ENCODE measurements at regions not wholly inside any gene's neighbourhood (a gene's known extent, or its start where the extent isn't known, plus 50 kb on each side); places are given as distances from the start of the nearest gene placed in this dataset.
"Not testable (repeated sequence)": the region's sequence is repeated elsewhere in the genome, so short reads cannot be mapped to it uniquely, and the experiment has no call there.

GRCh38 chr7:155384751-155385150 lies 73.2 kb upstream of the EN2 start:
- ATAC-seq (no peak), DNase-seq (no peak)
- ChIA-PET POLR2A (no interaction called here), CTCF (no interaction called here)
- Mint-ChIP-seq H3K4me1 (ENCODE audit: low read depth) (peaks cover 14% of the 10 kb centered on the region), H3K27ac (no peak overlapping the region), H3K27me3 (peaks cover 60% of the 10 kb centered on the region), H3K9me3 (no peaks in the 10 kb centered on the region), H3K4me3 (no peak overlapping the region), H3K36me3 (ENCODE audit: low read depth) (no peaks in the 10 kb centered on the region)
- TF ChIP-seq, protein P1, sequence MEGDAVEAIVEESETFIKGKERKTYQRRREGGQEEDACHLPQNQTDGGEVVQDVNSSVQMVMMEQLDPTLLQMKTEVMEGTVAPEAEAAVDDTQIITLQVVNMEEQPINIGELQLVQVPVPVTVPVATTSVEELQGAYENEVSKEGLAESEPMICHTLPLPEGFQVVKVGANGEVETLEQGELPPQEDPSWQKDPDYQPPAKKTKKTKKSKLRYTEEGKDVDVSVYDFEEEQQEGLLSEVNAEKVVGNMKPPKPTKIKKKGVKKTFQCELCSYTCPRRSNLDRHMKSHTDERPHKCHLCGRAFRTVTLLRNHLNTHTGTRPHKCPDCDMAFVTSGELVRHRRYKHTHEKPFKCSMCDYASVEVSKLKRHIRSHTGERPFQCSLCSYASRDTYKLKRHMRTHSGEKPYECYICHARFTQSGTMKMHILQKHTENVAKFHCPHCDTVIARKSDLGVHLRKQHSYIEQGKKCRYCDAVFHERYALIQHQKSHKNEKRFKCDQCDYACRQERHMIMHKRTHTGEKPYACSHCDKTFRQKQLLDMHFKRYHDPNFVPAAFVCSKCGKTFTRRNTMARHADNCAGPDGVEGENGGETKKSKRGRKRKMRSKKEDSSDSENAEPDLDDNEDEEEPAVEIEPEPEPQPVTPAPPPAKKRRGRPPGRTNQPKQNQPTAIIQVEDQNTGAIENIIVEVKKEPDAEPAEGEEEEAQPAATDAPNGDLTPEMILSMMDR (IDR thresholded peaks at IDR 0.05): no peak
- intact Hi-C loops (cut with micrococcal nuclease): loop anchor here (10.0 kb wide), 1 partner anchor 150 kb away; no protein-coding TSS in a partner anchor

DNA sequence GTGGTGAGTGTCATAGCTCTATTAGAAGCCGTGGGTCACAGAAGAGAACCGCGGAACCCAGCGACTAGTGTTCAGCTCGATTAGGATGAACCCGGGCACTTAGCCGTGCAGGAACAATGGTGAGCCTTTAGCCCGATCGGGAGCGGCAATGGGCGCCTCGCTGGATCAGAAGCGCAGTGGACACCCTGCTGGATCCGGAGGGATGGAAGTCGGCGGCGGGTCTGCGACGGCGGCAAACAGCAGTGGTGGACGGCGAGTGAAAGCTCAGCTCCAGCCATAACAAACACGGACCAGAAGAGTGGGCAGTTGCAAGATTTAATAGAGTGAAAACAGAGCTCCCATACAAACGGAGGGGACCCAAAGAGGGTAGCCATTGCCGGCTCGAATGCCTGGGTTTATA lies 72.7 kb upstream of the EN2 start:
- H3K4me1 Mint-ChIP-seq (ENCODE audit: low read depth): peaks cover 12% of the 10 kb centered on the region
- DNase-seq; H3K4me3 Mint-ChIP-seq; H3K36me3 Mint-ChIP-seq (ENCODE audit: low read depth); CTCF ChIA-PET; H3K9me3 Mint-ChIP-seq; ATAC-seq; H3K27ac Mint-ChIP-seq; POLR2A ChIA-PET: not testable (repeated sequence)
- peaks cover 56% of the 10 kb centered on the region for H3K27me3 Mint-ChIP-seq
- intact Hi-C loops (cut with micrococcal nuclease): loop anchor here (10.0 kb wide), 1 partner anchor 150 kb away; no protein-coding TSS in a partner anchor

DNA sequence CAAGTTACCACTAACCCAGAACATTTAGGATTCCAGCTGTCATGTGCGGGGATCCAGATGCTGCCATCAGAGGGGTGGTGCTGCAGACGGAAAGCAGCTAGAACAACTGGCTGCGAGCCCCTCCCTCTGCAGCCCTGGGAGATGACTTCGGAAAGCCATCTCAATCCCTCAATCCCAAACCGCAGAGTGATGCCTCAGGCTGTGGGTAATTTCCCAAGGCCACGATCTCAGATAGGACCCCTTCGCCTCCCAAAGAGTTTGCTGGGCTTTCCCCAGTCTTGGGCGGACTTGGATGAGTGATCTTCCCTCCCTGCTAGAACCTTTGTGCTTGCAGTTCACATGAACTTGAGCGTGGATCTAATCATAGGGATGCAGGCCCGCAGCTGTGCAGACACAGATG lies 71.3 kb upstream of the EN2 start:
- peaks cover 3% of the 10 kb centered on the region for H3K4me1 Mint-ChIP-seq (ENCODE audit: low read depth)
- no peak for ATAC-seq
- H3K27me3 Mint-ChIP-seq: peaks cover 44% of the 10 kb centered on the region

DNA sequence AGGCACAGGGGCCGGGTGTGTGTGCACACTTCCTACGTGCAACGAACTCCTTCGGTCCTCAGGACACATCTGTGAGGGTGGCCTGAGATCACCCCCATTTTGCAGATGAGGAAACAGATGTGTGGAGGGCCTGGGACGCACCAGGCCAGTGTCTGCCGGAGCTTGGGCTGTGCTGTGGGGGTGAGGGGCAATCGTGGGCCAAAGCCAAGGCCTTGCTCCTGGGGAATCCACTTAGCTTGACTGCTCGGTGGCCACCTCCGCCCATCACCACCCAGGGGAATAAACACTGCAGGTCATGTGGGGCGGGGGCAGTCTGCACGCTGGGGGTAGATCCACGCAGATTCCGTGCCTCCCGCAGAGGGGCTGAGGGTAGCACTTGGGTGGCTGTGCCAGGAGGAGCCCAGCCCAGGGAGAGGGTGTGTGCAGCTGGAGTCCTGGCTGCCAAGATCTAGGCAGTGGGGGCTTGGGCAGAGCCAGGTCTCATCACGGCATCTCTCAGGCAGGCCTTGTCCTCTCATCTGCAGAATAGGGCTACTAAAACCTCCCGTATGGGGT lies 70.8 kb upstream of the EN2 start:
- DNase-seq: no peak
- Mint-ChIP-seq H3K36me3 (ENCODE audit: low read depth) (no peaks in the 10 kb centered on the region), H3K27ac (no peak overlapping the region), H3K9me3 (no peaks in the 10 kb centered on the region), H3K4me3 (no peak overlapping the region), H3K4me1 (ENCODE audit: low read depth) (no peaks in the 10 kb centered on the region), H3K27me3 (peaks cover 41% of the 10 kb centered on the region)
- TF ChIP-seq, protein P1 (IDR thresholded peaks at IDR 0.05): no peak
- ATAC-seq: no peak
- ChIA-PET POLR2A (no interaction called here), CTCF (no interaction called here)
- intact Hi-C loops (cut with micrococcal nuclease): loop anchor here (10.0 kb wide), 1 partner anchor 148 kb away; no protein-coding TSS in a partner anchor

More for the DNA sequence above, 71.3 kb upstream of the EN2 start:
- no peak overlapping the region for H3K27ac Mint-ChIP-seq
- no peaks in the 10 kb centered on the region for H3K36me3 Mint-ChIP-seq (ENCODE audit: low read depth)
- CTCF ChIA-PET: no interaction called here
- DNase-seq: no peak
- TF ChIP-seq, protein P1 (IDR thresholded peaks at IDR 0.05): no peak
- intact Hi-C loops (cut with micrococcal nuclease): loop anchor here (10.0 kb wide), 1 partner anchor 148 kb away; no protein-coding TSS in a partner anchor
- H3K4me3 Mint-ChIP-seq: no peak overlapping the region
- POLR2A ChIA-PET: no interaction called here
- H3K9me3 Mint-ChIP-seq: no peaks in the 10 kb centered on the region

- no peak for DNase-seq
- Mint-ChIP-seq H3K27ac (no peak overlapping the region), H3K36me3 (ENCODE audit: low read depth) (no peaks in the 10 kb centered on the region), H3K27me3 (peaks cover 33% of the 10 kb centered on the region), H3K4me1 (ENCODE audit: low read depth) (no peaks in the 10 kb centered on the region), H3K9me3 (no peaks in the 10 kb centered on the region), H3K4me3 (no peak overlapping the region)
- TF ChIP-seq, protein P1 (IDR thresholded peaks at IDR 0.05): no peak
- CTCF ChIA-PET: interaction anchor here (0.6 to 1.7 kb wide), 2 partner anchors 8 to 25 kb away, joined by 3 to 6 read pairs; no protein-coding TSS in a partner anchor
- POLR2A ChIA-PET: no interaction called here
- no peak for ATAC-seq
- intact Hi-C loops (cut with micrococcal nuclease): loop anchor here (10.0 kb wide), 1 partner anchor 146 kb away; no protein-coding TSS in a partner anchor
Observed at GRCh38 chr7:155388561-155388960, 69.4 kb upstream of the EN2 start.

Measured in activated CD8-positive, alpha-beta T cell treated with anti-CD3 and anti-CD28 coated beads for 36 hours (primary cell).